ENCODE measurements at regions not wholly inside any gene's neighbourhood (a gene's known extent, or its start where the extent isn't known, plus 50 kb on each side); places are given as distances from the start of the nearest gene placed in this dataset.
A peak's percentile ranks its signal among the peaks of the same experiment; 100 is the strongest.

DNA sequence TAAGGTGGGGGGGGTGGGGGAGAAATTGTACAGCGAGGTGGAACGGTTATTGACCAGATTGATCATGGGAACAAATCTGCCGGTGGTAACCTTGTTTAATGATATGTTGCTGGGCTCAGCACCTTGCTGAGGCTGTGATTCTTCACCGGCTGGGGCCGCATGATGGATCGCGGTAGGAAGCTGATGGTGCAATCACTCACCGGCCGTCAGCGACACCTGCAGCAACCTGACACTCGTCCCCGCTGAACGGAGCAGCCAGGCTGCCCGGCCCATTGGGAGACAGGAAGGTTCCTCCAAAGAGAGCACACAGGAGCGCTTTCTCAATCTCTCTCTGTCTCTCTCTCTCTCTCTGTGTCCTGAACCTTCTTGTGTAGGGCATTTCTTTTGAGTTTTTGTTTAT, 128.5 kb upstream of the RRP15 start:
- no peak for DNase-seq

- DNase-seq = no peak
Measured at GRCh38 chr1:218163371-218163770, 121.7 kb upstream of the RRP15 start.

DNA sequence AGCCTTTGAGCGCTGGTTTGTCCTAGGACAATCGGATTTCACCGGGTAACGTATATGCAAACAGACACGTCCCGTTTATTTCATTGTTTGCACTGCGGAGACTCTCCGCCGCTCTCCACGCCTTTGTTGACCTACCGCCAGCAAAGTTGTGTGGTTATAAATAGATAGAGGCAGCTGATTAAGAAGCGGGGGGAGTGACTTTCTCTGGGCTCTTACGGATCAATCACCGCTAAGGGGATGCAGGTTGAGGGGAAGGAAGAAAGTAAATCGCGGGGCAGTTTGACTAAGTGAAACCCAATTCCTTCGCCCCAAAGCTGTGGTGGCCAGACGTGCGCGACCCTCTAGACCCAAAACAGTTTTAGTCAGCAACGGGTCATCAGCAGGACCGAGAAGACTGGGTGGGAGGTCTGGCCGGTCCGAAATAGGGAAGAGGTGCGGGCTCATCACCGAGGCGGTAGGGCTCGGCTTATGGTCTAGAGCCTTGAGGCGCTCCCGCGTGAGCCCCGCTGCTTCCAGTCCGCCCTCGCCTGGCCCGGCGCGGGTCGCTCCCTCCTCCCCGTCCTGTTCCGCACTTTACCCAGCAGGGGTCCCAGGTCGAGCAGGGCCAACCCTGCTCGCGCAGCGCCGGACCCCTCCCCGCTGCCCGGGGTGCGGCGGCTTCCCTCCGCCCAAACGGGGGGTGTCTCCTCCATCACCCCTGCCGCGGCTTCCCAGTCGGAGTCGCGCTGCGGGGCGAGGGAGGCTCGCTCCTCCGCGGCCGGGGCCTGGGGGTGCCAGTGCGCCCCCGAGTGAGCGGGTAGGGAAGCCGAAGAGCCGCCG, 120.8 kb upstream of the RRP15 start:
- peak in 1 of 2 experiments; percentile 39 for DNase-seq

- DNase-seq = peak; percentile 27 to 56
Measured at GRCh38 chr1:218164930-218165700, 120.0 kb upstream of the RRP15 start.

GRCh38 chr1:218165701-218166114, 119.4 kb upstream of the RRP15 start:
- peak; percentile 27 to 56 for DNase-seq

GRCh38 chr1:218166268-218166945, 118.7 kb upstream of the RRP15 start:
- DNase-seq = no peak

GRCh38 chr1:218171302-218171893, 113.7 kb upstream of the RRP15 start:
- DNase-seq = peak; percentile 6 to 39

GRCh38 chr1:218182455-218182854, 102.6 kb upstream of the RRP15 start:
- DNase-seq = no peak

- no peak for DNase-seq
Measured at GRCh38 chr1:218200979-218201378, 84.1 kb upstream of the RRP15 start.

- DNase-seq = no peak
Measured at GRCh38 chr1:218201601-218202000, 83.5 kb upstream of the RRP15 start.

- no peak for DNase-seq
Measured at GRCh38 chr1:218205721-218206120, 79.4 kb upstream of the RRP15 start.

- no peak for DNase-seq
Measured at GRCh38 chr1:218207194-218207593, 77.9 kb upstream of the RRP15 start.

GRCh38 chr1:218209351-218209861, 75.7 kb upstream of the RRP15 start:
- DNase-seq = no peak

- DNase-seq = no peak
Measured at GRCh38 chr1:218211241-218211640, 73.9 kb upstream of the RRP15 start.

DNA sequence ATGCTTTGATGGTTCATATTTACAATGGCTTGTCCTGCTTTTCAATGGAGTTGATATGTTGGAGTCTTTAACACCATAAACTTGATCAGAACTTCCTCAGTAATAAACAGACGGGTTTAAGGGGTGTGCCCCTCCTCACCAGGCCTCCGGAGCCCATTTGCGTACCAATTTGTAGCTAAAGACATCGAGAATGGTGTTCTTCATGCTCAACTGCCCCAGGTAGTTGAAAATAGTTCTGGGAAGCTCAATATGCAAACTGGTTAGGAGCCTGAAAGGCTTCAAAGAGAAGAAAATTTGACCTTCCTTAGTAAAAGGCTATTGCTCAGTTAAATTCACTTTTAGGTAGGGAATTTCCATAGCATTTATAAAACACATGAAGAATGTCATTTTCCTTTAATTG, 68.1 kb upstream of the RRP15 start:
- DNase-seq = no peak

- DNase-seq = no peak
Measured at GRCh38 chr1:218219460-218219859, 65.6 kb upstream of the RRP15 start.

DNA sequence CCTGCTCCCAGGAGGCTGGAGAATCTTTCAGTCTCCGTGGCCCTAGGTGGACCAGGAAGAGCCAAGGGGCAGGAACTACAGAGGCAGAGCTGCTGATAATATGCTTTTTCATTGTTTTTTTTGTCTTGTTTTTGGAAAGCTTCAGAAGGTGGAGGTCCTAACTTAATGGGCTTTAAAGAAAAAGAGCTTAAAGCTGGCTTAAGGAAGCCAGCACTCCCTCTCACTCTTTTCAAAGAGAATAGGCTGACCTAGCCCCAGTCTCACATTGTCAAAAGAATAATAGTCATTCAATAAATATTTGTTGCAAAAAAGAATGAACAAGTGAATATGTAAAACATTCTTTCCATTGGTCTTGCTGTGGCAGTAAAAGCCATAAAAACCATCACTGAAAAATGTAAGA, 61.0 kb upstream of the RRP15 start:
- DNase-seq = no peak

- no peak for DNase-seq
Measured at GRCh38 chr1:218226005-218226404, 59.1 kb upstream of the RRP15 start.

All from NCI-H524 (cell line).